ENCODE measurements at regions not wholly inside any gene's neighbourhood (a gene's known extent, or its start where the extent isn't known, plus 50 kb on each side); places are given as distances from the start of the nearest gene placed in this dataset.
A peak's percentile ranks its signal among the peaks of the same experiment; 100 is the strongest.
"Not testable (repeated sequence)": the region's sequence is repeated elsewhere in the genome, so short reads cannot be mapped to it uniquely, and the experiment has no call there.

- H3K9me3 ChIP-seq (ENCODE audit: control insufficient read depth in 4 of 4, insufficient read depth in 3 of 4, low read length in 3 of 4) = peaks cover 0 to 4% (median 0%) of the 10 kb centered on the region in 4 donors
- no peak overlapping the region for H3K9ac ChIP-seq (ENCODE audit: insufficient read depth in 1 of 2, low read length in 2 of 2)
- ATAC-seq (ENCODE audit: insufficient read depth, low FRiP score) (no peak), DNase-seq (no peak)
- no peaks in the 10 kb centered on the region for H3K36me3 ChIP-seq (ENCODE audit: control insufficient read depth in 4 of 4, insufficient read depth in 4 of 4, low read length in 4 of 4)
- H3K4me3 ChIP-seq = no peak overlapping the region
- 79 to 81% methylated on average over 8 of the region's 8 CpGs for WGBS, 2 donors
- H3K27me3 ChIP-seq (ENCODE audit: control insufficient read depth in 3 of 3, insufficient read depth in 3 of 3, low read length in 2 of 3) = no peaks in the 10 kb centered on the region
- TF ChIP-seq, protein P1, sequence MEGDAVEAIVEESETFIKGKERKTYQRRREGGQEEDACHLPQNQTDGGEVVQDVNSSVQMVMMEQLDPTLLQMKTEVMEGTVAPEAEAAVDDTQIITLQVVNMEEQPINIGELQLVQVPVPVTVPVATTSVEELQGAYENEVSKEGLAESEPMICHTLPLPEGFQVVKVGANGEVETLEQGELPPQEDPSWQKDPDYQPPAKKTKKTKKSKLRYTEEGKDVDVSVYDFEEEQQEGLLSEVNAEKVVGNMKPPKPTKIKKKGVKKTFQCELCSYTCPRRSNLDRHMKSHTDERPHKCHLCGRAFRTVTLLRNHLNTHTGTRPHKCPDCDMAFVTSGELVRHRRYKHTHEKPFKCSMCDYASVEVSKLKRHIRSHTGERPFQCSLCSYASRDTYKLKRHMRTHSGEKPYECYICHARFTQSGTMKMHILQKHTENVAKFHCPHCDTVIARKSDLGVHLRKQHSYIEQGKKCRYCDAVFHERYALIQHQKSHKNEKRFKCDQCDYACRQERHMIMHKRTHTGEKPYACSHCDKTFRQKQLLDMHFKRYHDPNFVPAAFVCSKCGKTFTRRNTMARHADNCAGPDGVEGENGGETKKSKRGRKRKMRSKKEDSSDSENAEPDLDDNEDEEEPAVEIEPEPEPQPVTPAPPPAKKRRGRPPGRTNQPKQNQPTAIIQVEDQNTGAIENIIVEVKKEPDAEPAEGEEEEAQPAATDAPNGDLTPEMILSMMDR (IDR thresholded peaks at IDR 0.05; ENCODE audit: control extremely low read depth, extremely low read depth) = no peak
- no peak overlapping the region for H3K27ac ChIP-seq (ENCODE audit: low read depth in 1 of 2, low read length in 1 of 2)
- H3K4me1 ChIP-seq (ENCODE audit: control insufficient read depth in 5 of 5, insufficient read depth in 5 of 5, low read length in 5 of 5) = peaks cover 0 to 4% (median 0%) of the 10 kb centered on the region in 5 donors
These were observed 340.1 kb downstream of the BCL11B start for GRCh38 chr14:98931911-98932310.

- DNase-seq (peak in 1 of 3 donors; percentile 7), ATAC-seq (ENCODE audit: insufficient read depth, low FRiP score) (no peak)
- Histone ChIP-seq H3K4me3 (no peak overlapping the region), H3K9ac (ENCODE audit: insufficient read depth in 1 of 2, low read length in 2 of 2) (no peak overlapping the region), H3K9me3 (ENCODE audit: control insufficient read depth in 4 of 4, insufficient read depth in 3 of 4, low read length in 3 of 4) (peaks cover 0 to 4% (median 0%) of the 10 kb centered on the region in 4 donors), H3K36me3 (ENCODE audit: control insufficient read depth in 4 of 4, insufficient read depth in 4 of 4, low read length in 4 of 4) (no peaks in the 10 kb centered on the region), H3K4me1 (ENCODE audit: control insufficient read depth in 5 of 5, insufficient read depth in 5 of 5, low read length in 5 of 5) (peaks cover 0 to 4% (median 0%) of the 10 kb centered on the region in 5 donors), H3K27ac (ENCODE audit: low read depth in 1 of 2, low read length in 1 of 2) (no peak overlapping the region), H3K27me3 (ENCODE audit: control insufficient read depth in 3 of 3, insufficient read depth in 3 of 3, low read length in 2 of 3) (no peaks in the 10 kb centered on the region)
- 75 to 76% methylated on average over 8 of the region's 8 CpGs for WGBS, 2 donors
- TF ChIP-seq, protein P1 (IDR thresholded peaks at IDR 0.05; ENCODE audit: control extremely low read depth, extremely low read depth) = no peak
These were observed 339.3 kb downstream of the BCL11B start for GRCh38 chr14:98932431-98933325.

DNA sequence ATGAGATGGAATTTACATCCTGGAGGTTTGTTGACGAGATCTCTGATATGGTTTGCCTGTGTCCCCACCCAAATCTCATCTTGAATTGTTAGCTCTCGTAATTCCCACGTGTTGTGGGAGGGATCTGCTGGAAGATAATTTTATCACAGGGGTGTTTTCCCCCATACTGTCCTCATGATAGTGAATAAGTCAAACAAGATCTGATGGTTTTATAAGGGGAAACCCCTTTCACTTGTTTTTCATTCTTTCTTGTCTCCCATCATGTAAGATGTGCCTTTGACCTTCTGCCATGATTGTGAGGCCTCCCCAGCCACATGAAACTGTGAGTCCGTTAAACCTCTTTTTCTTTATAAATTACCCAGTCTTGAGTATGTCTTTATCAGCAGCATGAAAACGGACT is 337.4 kb downstream of the BCL11B start:
- not testable (repeated sequence) for H3K9me3 ChIP-seq (ENCODE audit: control insufficient read depth in 4 of 4, insufficient read depth in 3 of 4, low read length in 3 of 4); H3K27ac ChIP-seq (ENCODE audit: low read depth in 1 of 2, low read length in 1 of 2); ATAC-seq (ENCODE audit: insufficient read depth, low FRiP score); H3K36me3 ChIP-seq (ENCODE audit: control insufficient read depth in 4 of 4, insufficient read depth in 4 of 4, low read length in 4 of 4); H3K27me3 ChIP-seq (ENCODE audit: control insufficient read depth in 3 of 3, insufficient read depth in 3 of 3, low read length in 2 of 3); H3K4me3 ChIP-seq; H3K9ac ChIP-seq (ENCODE audit: insufficient read depth in 1 of 2, low read length in 2 of 2); H3K4me1 ChIP-seq (ENCODE audit: control insufficient read depth in 5 of 5, insufficient read depth in 5 of 5, low read length in 5 of 5); DNase-seq
- 76 to 79% methylated on average over 5 of the region's 5 CpGs for WGBS, 2 donors

- TF ChIP-seq, protein P1 (IDR thresholded peaks at IDR 0.05; ENCODE audit: control extremely low read depth, extremely low read depth) = no peak
- Histone ChIP-seq H3K36me3 (ENCODE audit: control insufficient read depth in 4 of 4, insufficient read depth in 4 of 4, low read length in 4 of 4) (no peaks in the 10 kb centered on the region), H3K27ac (ENCODE audit: low read depth in 1 of 2, low read length in 1 of 2) (no peak overlapping the region), H3K9ac (ENCODE audit: insufficient read depth in 1 of 2, low read length in 2 of 2) (no peak overlapping the region), H3K27me3 (ENCODE audit: control insufficient read depth in 3 of 3, insufficient read depth in 3 of 3, low read length in 2 of 3) (no peaks in the 10 kb centered on the region), H3K4me1 (ENCODE audit: control insufficient read depth in 5 of 5, insufficient read depth in 5 of 5, low read length in 5 of 5) (peaks cover 0 to 4% (median 0%) of the 10 kb centered on the region in 5 donors), H3K4me3 (no peak overlapping the region), H3K9me3 (ENCODE audit: control insufficient read depth in 4 of 4, insufficient read depth in 3 of 4, low read length in 3 of 4) (peaks cover 0 to 6% (median 0%) of the 10 kb centered on the region in 4 donors)
- ATAC-seq (ENCODE audit: insufficient read depth, low FRiP score) (no peak), DNase-seq (peak in 1 of 3 donors; percentile 8)
- WGBS, 2 donors = 95 to 97% methylated on average over 9 of the region's 9 CpGs
These were observed 336.1 kb downstream of the BCL11B start for GRCh38 chr14:98935921-98936320.

All from lung (tissue), 11 donors.